Activated T-cell treated with anti-CD3 and anti-CD28 coated beads for 1 hour (primary cell): ENCODE measurements at regions not wholly inside any gene's neighbourhood (a gene's known extent, or its start where the extent isn't known, plus 50 kb on each side); places are given as distances from the start of the nearest gene placed in this dataset.

ENCODE experiments used
- DNase-seq: peaks from one replicate; pipeline ENCODE4 v3.0.0-alpha.2; 2020; ENCODE audit warnings: low read depth

DNA sequence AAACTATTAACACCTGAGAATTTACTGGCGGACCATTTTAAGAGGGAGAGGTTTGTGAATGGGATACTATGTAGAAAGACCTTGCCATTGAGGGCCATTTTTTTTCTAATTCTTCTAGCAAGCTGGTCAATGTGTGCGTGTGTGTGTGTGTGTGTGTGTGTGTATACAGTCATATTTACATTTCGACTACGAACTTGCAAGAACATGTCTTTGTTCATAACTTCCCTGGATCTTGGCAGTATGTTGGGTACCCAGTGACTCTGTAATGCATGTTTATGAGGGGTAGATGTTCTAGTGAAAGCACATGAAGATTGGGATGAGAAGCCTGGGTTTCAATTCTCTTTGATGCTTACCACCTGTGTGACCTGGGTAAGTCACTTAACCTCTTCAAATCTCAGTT is 133.6 kb downstream of the UBE2E3 start:
- no peak for DNase-seq

DNA sequence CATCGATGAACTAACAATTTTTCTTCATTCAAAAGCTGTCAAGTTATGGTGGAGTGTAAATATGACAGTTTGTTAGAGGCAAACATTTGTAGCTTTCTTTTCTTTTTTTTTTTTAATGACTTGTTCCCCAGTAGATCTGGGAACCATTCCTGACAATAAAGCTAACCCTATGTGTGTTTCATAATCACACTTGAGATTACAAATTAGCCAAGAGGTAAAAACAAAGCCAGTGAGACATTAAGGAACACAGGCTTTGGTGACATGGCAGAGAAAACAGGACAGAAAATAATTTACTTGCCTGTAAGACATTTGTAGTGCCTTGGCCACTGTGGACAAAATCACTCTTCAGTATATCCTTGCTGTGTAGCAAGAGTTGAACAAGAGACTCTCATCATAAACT is 135.9 kb downstream of the UBE2E3 start:
- no peak for DNase-seq

DNA sequence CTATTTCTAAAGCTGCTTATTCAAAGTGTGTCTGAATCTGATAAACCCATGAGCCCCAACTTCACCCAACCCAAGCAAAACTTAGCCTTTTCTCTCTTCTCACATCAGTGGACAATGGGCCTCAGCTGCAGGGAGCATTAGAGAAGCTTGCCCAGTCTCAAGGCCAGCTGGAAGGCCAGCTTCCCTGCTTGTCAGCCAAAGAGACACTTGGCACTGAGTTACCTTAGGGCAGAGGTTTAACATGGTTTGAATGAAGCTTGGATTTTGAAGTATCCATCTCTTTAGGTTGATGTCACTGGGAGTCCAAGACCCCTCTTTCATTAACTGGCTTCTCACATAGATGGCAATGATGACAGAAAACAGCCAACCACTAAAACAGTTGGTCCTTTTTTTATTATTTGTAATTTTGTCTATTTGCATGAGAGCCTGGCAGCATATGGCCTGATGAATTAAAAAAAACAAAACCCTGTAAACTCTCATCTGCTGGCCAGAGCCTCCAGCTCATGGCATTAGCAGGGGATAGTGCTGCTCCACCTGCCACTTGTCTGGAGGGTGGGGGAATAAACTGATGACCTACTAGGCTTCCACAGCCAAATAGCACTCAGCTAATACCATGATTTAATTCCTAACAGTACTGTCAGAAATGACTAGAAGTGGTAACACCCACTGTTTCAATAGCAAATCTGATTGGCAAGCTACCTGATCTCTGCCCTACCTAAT is 137.0 kb downstream of the UBE2E3 start:
- DNase-seq = no peak

DNA sequence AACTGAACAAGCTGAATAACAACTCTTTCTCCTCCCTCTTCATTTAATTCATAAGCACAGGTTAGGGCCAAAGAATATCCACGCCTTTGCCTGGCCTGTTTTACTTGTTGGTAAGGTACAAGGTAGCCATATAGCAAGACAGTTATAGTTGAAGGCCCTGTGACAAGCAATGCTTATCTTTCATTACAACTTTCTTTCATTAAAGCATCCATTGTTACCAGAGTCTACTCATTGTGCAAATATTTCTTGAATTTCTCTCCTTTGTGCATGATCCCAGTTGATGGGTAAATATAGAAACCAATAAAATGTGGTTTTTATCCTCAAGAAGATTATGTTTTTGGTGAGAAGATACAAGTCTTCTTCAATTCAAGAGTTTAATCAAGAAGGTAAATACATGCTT is 140.2 kb downstream of the UBE2E3 start:
- DNase-seq = no peak

DNA sequence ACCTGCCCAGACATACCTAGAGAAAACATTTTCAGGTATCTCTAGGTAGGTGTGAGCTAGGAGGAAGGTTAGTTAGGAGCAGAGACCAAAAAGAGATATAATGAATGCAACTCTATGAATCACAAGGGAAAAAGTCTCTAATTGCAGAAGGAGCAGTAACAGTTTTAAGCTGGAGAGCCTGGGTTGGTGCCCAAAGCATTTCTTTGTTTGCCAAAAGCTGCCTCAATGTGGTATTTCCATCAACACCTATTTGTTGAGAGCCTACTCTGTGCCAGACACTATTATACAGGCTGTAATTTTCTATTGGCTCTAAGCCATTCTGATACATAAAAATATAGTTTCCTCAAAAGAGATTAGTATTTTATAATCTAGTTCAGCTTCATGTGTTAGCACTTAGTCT is 141.6 kb downstream of the UBE2E3 start:
- no peak for DNase-seq

DNA sequence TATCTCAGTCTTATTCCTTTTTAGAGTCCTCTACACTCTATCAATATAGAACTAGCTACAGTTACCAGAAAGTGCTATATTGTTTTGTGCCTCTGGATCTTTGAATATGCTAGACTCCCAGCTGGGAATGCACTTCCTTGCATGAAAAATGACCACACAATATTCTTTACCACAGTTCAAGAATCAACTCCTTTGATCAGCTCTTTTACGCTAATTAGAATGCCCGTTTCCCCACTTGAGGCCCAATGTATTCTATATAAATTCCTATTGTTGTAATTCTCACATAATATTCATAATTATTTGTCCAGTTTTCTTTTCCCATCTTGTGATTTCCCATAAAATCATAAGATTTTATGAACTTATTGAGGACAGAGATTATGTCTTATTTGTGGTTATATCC is 142.2 kb downstream of the UBE2E3 start:
- no peak for DNase-seq

DNA sequence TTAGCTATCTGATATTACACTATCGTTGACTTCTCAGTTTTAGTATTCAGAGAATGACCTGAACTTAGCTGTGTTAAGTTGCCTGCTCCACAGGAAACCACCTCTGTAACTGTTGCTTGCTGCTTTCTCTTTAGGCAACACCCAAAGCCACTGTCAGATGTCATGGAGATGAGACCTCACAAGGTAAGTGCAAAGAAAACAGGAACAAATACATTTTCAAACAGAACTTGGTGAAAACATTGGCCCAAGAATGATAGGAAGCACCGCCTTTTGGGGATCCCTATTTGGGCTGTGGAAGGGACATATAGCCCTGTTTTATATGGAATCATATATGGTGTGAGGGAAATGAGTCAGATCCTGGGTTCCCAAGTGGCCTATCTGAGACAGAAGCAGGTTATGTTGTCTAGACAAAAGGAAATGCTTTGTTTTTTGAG is 143.4 kb downstream of the UBE2E3 start:
- DNase-seq = peak; percentile 7

DNA sequence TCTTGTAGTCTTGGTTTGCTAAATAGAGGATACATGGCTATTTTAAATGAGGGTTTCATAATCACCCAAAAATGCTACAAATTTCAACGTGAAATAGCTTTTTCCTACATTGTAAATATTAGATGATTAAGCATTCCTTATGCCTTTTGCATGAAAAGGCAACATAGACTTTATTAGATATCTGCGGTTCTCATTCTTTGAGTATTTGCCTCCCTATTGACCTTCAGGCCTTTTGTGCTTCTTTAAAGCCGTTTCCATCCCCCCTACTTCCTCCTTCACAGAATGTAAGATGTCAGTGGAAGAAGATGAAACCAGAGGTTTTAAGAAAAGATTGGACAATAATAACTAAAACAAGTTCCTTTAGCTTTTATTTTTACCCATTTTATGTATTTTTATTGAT is 144.1 kb downstream of the UBE2E3 start:
- DNase-seq = no peak

DNA sequence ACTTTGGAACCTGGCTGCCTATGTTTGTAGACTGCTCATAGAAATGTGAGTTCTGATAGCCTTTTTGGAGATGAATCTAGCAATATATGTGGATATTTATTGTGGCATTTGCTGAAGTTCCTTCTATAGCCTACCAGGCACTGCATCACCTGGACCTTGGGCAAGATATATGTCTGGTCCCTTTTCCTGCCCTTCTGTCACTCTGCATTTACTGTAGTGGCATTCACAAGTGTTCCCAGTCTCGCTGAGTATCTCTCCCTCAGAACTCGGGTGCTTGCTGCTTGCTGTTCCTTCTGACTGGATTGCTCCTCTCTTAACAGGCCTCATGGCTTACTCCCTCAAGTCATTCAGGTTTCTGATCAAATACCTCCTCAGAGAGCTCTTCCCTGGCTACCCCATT is 145.0 kb downstream of the UBE2E3 start:
- no peak for DNase-seq

DNA sequence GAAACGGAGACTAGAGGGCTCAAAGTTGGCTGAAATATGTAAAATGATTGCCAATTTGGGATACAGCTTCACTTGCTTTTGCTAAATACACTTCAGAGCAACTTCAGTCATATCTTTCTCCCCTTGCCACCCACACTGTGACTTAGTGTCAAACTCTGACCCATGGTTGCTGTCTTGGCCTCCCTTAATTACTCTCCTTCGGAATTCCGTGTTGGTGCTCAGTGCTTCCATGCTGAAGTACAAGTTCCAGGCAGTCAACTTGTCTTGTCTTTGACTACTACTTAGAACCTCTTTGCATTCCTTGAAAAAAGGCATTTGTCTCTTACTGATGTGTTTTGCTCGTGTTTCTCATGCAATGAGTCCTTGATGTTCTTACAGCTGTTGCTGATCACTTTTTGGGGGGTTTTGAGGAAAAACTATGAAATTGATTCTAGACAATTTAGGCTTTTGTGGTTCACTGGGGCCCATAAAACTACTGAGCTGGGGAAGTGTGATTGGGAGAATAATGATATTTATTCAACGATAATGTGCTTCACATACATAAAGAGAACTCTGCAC is 146.0 kb downstream of the UBE2E3 start:
- no peak for DNase-seq

DNA sequence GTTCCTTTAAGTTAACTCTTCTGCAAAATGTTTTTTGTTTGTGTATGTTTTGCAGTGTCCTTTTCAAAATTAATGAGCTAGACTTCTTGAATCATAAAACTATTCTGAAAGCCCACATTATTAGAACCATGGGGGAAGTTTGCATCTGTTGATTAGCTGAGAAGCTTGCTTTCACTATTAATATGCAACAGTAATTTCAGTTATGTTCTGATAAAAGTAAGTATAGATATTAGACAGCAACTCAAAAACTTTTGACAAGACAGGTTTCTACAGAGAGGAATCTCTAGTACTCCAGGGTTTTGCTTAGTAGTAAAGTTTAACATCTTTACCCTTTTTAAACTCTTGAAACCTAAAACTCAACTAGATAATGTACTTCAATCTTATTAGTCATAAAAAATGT is 147.8 kb downstream of the UBE2E3 start:
- DNase-seq = no peak

DNA sequence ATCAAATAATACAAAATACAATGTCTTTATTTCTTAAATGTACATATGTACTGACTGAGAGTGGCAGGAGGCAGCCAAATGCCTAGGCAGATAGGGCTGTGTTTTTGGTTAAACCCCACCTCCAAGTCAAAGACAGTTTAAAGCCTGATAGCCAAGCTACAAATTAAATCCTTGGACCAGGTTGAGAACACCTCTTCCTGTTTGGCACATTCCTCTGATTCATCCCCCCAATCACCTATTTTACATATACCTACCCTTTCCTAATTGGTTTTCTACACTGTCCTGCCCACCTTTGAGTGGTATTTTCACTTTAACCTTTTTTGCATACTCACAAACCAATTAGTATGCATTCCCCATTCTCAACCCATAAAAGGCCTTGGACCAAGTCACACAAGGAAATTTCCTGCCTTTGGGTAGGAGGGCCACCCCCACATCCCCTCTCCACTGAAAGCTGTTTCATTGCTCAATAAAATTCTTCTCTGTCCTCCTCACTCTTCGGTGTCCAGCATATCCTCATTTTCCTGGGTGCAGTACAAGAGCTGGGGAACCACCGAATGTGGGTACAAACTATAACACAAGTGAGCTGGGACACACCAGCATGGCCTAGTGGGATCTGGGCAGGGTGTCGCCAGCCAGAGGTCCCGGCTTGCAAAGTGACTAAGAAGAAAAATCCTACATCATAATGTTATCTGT is 149.1 kb downstream of the UBE2E3 start:
- no peak for DNase-seq

DNA sequence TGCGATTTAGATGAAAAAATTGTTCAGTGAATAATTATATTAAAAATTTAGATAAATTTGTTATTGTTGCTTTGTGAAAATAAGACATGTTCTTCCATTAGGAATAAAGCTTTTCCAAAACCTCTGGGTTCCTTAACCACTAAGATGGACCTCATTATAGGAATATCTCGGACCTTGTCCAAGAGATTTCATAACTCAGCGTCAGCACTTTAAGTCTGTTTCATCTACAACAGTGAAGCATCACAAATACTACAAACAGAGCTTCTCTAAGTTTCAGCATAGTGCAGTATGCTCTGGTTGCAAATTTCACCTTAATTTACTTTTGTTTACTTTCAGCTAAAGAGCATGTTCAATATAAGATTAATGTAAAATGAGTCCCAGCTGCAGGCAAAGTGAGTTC is 150.3 kb downstream of the UBE2E3 start:
- no peak for DNase-seq

DNA sequence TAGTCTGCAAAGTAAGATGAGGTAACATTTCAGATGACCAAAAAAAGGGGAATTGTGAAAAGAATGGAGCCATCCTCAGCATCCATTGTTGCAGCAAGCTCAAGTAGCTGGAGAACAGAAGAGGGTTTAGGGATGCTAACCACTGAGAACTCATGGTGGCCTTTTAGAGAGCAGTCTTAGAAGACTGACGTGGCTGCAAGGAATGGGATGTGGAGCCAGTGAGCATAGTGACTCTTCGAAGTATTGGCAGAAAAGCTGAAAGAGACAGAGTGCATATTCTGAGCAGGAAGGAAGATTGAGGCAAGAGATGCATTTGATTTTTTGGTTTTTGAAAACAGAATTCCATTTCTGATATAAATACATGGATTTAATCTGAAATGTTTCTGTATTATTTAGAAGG is 151.2 kb downstream of the UBE2E3 start:
- no peak for DNase-seq

DNA sequence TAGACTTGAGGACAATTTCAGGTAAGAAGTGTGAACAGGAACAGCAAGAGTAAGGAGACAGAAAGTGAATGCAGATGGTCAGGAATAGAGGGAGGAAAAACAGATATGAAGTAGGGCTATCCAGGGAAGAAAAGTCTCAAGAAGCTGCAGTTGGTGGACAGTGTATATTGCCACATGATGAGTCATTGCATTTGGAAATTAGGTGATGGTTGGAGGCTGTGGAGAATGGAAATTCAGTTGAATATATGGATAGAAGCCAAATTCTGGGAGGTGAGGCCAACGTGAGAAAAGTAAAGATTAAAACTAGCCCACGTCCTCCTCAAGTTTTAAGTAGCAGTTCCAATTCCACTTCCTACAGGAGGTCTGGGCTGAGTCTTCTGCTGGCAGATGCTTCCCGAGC is 158.4 kb downstream of the UBE2E3 start:
- DNase-seq = no peak

DNA sequence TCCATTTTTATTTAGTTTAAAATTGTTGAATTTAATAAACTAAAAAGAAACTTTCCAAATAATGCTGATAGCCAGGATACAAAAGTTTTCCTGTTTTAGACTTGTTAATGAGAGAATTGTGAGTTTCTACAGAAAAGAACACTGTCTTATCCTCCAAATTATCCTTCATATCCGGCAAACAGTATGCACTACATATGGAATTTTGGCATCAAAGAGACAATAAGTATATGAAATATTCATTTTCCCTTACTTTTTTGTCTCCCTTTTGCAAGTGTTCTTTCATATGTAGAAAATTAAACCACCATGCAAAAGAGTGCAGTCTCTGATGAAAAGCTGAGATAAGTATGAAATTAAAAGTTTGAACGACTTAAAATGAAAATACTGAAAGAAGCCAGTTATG is 159.4 kb downstream of the UBE2E3 start:
- no peak for DNase-seq

DNA sequence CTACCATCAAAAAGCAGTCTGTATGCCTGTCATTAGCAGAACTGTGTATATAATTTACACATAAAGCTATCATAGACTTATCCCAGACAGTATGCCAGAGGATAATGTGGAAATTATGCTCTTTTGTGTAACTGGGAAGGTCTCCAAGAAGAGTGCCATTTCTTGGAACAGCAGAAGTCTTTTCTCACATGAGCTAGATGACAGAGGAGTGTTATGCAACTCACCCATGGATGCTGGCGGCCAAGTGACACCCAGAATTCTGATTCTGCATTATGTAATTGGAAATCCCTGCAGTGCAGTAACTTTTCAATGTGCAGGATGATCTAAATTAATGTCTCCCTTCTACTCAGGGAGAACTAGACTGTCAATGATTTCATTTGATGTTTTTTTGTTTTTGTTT is 160.0 kb downstream of the UBE2E3 start:
- DNase-seq = no peak

DNA sequence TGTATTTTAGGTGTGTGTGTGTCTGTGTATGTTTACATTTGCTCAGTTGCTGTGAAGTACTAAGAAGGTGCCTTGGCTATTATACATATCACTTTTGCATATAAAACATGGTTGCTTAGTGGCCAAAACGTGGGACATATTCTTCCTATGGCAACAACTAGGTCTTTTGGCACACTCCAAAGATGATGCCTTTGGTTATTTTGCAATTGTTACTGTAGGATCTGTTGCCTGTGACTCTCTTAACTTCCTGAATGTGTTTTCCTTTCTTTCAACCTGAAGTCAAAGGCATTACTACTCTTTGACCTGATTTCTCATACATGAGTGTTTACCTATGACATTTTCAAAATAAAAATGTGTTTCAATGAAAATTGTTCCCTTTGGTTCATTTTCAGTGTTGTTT is 160.5 kb downstream of the UBE2E3 start:
- DNase-seq = no peak

DNA sequence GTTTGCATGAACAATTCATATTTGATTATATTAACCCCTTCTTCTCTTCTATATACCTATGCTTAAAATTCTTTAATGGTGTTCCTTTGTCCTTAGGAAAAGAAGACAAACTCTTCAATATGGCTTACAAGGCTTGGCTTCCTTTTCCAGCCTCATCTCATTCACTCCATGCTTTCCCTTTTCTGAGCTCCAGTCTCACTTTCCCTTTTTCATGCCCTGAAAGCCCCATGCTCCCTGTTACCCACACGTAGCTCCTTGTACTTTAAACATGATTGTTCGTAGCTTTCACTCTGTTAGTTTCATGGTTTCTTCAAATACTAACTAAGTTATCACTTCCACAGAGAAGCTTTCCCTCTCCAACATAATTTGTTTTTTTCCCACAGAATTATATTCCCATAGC is 161.3 kb downstream of the UBE2E3 start:
- no peak for DNase-seq

DNA sequence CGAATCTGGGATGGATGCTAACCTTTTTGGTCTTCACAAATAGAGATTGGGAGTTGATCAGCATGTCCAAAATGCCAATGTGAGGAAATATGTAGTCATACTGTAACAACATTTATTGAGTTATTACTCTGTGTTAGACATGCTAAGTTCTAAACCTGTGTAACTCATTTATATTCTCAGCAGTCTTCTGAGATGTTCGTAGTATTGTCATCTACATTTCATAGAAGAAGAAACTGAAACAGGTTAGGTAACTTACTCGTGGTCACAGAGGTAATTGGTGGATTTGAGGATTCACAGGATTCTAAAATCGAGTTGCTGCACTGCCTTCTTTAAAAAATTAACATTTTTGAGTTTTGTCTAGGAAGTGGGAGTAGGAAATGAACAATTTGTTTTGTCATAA is 162.1 kb downstream of the UBE2E3 start:
- DNase-seq = no peak

DNA sequence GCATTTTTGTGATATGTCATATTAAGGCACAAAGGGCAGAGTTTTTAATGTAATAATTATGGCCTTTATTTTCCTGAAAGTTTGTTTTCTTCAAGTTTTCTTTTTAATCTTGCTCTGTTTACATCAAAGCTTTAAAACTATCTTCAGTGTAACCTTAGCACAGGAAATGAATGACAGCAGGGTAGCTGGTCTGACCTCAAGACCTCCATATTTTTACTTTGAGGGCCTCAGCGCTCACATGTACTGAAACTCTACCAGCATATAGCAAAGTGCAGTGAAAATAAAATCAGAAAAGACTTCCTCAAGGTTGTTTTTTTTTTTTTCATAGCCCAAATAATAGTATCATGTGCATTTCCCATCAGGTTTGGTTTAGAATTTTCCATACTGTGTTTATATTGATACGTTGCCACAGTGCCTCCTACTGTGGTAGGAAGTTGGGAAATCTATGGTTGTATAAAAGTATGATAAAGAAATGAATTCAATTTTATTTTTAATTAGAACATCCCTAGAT is 163.4 kb downstream of the UBE2E3 start:
- no peak for DNase-seq

DNA sequence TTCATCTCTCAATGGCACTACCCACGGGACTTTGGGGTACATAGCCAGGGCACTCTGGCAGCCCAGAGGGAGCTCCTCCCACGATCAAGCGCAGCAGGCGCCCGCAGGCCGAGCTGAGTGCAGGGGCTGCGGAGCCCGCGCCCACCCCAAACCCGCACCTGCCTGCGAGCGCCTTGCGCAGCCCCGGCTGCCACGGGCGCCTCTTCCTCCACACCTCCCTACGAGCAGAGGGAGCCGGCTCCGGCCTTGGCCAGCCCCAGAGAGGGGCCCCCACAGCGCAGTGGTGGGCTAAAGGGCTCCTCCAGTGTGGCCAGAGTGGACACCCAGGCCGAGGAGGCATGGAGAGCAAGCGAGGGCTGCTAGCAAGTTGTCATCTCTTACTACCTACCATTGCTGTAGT is 165.2 kb downstream of the UBE2E3 start:
- no peak for DNase-seq

DNA sequence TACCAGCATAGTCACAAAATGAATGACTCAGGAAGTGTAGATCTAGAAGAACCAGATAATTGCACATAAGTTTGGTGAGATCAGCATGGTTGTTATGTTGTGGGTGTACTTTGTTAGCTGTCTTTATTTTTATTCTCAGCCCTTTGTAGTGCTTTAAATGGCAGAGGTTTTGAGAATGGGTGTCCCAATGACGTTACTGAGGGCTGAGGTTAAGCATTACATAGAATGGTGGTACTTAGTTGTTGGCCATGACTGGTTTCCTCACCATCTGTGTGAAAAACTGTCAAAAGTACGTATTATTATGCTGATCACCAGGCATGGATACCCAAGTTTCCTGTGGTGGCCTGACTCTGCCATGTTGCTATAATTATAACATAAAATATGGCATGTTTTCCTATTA is 165.8 kb downstream of the UBE2E3 start:
- no peak for DNase-seq

DNA sequence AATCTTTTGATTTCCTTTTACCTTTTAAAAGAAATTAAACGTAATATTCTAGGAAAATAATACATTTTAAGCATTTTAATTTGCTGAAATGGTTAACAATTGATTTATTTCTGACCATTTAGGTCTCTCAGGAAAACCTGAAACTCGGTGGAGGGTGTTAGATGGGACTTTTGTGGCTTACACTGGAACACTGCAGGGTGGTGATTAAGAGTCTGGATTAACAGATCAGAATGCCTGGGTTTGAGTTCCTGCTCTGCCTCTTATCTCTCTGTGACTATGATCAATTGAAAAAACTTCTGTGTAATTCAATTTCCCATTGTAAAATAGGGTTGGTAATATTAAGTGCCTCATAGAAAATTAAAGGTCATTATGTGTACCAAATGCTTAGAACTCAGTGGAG is 168.7 kb downstream of the UBE2E3 start:
- no peak for DNase-seq
